ENCODE measurements at regions not wholly inside any gene's neighbourhood (a gene's known extent, or its start where the extent isn't known, plus 50 kb on each side); places are given as distances from the start of the nearest gene placed in this dataset.

- TF ChIP-seq CTCF (conservative IDR thresholded peaks at IDR 0.05; ENCODE audit: low read depth, low read length): no peak
- TF ChIP-seq MAZ (IDR thresholded peaks at IDR 0.05; ENCODE audit: borderline replicate concordance, low read depth, low read length): no peak
- TF ChIP-seq POLR2A (IDR thresholded peaks at IDR 0.05; ENCODE audit: low read depth, low read length): no peak
- TF ChIP-seq RAD21 (IDR thresholded peaks at IDR 0.05; ENCODE audit: low read length): no peak
- TF ChIP-seq RFX5 (IDR thresholded peaks at IDR 0.05; ENCODE audit: low read depth, low read length): no peak
- TF ChIP-seq CHD1 (IDR thresholded peaks at IDR 0.05; ENCODE audit: low read depth, low read length): no peak
- TF ChIP-seq SMC3 (IDR thresholded peaks at IDR 0.05; ENCODE audit: low read depth, low read length): no peak
- no peak for TF ChIP-seq MXI1 (IDR thresholded peaks at IDR 0.05; ENCODE audit: borderline replicate concordance, low read depth, low read length)
- TF ChIP-seq USF2 (IDR thresholded peaks at IDR 0.05; ENCODE audit: low read depth, low read length): no peak
- no peak for TF ChIP-seq ELK1 (IDR thresholded peaks at IDR 0.05; ENCODE audit: borderline replicate concordance, low read depth, low read length)
Measured at GRCh38 chr13:50444726-50445125, 398.8 kb downstream of the DLEU7 start.
